GM13977 (cell line): ENCODE measurements at regions not wholly inside any gene's neighbourhood (a gene's known extent, or its start where the extent isn't known, plus 50 kb on each side); places are given as distances from the start of the nearest gene placed in this dataset.

Experiments
- DNase-seq: peaks from one replicate; pipeline ENCODE4 v3.0.0; 2012; ENCODE audit warnings: low spot score
- CTCF ChIP-seq: IDR thresholded peaks from 2 replicates; pipeline ENCODE4 v1.5.1; 2012; ENCODE audit warnings: mild to moderate bottlenecking, control low read depth; ENCODE audit not compliant: insufficient read depth; ENCODE audit errors: extremely low read depth, missing control alignments
- in situ Hi-C: fragments of 300-500 bp; cut with MboI; formaldehyde crosslinking; loops from one replicate; pipeline ENCODE4 v1.12.0; 2022; ENCODE audit warnings: low sequenced_read_pairs, low pct_unique_long_range_greater_than_20kb, mixed read lengths, inconsistent platforms; ENCODE audit not compliant: unreplicated experiment

GRCh38 chr7:81583090-81583489, 186.8 kb downstream of the HGF start:
- in situ Hi-C loops: no loop called here
- no peak for DNase-seq
- no peak for TF ChIP-seq CTCF

- TF ChIP-seq CTCF: no peak
- in situ Hi-C loops: no loop called here
- no peak for DNase-seq
Measured at GRCh38 chr7:81577642-81578340, 192.1 kb downstream of the HGF start.

- no peak for TF ChIP-seq CTCF
- no peak for DNase-seq
- in situ Hi-C loops: no loop called here
Measured at GRCh38 chr7:81574723-81575326, 195.0 kb downstream of the HGF start.

- TF ChIP-seq CTCF: no peak
- in situ Hi-C loops: no loop called here
Measured at GRCh38 chr7:81573932-81574331, 195.9 kb downstream of the HGF start.

GRCh38 chr7:81573128-81573527, 196.7 kb downstream of the HGF start:
- in situ Hi-C loops: no loop called here
- DNase-seq: no peak
- no peak for TF ChIP-seq CTCF

More at GRCh38 chr7:81573932-81574331, 195.9 kb downstream of the HGF start:
- DNase-seq: no peak

GRCh38 chr7:81562581-81562980, 207.3 kb downstream of the HGF start:
- DNase-seq: no peak
- in situ Hi-C loops: no loop called here
- no peak for TF ChIP-seq CTCF
